ENCODE measurements at regions not wholly inside any gene's neighbourhood (a gene's known extent, or its start where the extent isn't known, plus 50 kb on each side); places are given as distances from the start of the nearest gene placed in this dataset.
A peak's percentile ranks its signal among the peaks of the same experiment; 100 is the strongest.

DNA sequence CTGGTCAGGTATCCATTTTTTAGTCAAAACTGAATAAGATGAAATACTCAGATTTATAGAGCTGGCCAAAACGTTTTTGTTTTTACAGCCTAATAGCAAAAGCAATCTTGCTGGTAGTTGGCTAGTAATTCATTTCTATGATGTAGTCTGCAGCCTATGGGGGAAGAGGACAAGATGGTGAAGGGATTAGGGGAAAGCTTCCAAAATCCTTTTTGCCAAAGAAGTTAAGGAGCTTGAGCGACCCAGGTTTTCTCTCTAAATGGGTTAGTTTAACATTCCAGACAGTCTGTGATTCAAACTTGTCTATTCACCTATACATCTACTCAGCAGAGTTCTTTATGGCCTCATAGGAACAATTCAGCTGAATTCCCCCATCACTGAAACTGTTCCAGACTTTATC, 89.8 kb upstream of the SPRY1 start:
- Mint-ChIP-seq H3K9me3 (peaks cover 3% of the 10 kb centered on the region), H3K27me3 (ENCODE audit: low read depth) (no peaks in the 10 kb centered on the region), H3K4me1 (peaks cover 66% of the 10 kb centered on the region), H3K36me3 (ENCODE audit: low read depth) (peaks cover 5% of the 10 kb centered on the region), H3K4me3 (peak overlapping the region; percentile 63), H3K27ac (ENCODE audit: unreplicated experiment) (peak overlapping the region; percentile 82)
- DNase-seq (ENCODE audit: low read depth, low spot score), result no peak
- TF ChIP-seq, protein P1, sequence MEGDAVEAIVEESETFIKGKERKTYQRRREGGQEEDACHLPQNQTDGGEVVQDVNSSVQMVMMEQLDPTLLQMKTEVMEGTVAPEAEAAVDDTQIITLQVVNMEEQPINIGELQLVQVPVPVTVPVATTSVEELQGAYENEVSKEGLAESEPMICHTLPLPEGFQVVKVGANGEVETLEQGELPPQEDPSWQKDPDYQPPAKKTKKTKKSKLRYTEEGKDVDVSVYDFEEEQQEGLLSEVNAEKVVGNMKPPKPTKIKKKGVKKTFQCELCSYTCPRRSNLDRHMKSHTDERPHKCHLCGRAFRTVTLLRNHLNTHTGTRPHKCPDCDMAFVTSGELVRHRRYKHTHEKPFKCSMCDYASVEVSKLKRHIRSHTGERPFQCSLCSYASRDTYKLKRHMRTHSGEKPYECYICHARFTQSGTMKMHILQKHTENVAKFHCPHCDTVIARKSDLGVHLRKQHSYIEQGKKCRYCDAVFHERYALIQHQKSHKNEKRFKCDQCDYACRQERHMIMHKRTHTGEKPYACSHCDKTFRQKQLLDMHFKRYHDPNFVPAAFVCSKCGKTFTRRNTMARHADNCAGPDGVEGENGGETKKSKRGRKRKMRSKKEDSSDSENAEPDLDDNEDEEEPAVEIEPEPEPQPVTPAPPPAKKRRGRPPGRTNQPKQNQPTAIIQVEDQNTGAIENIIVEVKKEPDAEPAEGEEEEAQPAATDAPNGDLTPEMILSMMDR (conservative IDR thresholded peaks at IDR 0.05), result no peak

DNA sequence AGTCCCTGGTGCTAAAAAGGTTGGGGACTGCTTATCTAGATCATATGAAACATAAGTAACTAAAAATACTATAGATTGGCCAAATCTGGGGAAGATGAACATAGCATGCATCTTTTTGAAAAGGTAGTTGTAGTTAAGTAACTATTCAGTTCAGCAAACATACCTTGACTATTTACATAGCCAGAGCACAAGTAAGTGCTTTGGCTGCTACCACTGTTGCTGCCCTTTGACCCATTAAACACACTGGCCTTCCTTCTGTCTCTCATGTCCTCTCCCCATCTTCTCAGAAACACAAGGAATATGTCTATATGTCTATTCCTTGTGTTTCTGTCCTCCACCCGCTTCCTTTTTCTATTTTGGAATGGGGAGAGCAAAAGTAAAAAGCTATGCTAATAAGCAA, 87.9 kb upstream of the SPRY1 start:
- Mint-ChIP-seq H3K27ac (ENCODE audit: unreplicated experiment) (no peak overlapping the region), H3K36me3 (ENCODE audit: low read depth) (peaks cover 5% of the 10 kb centered on the region), H3K4me1 (peaks cover 76% of the 10 kb centered on the region), H3K27me3 (ENCODE audit: low read depth) (no peaks in the 10 kb centered on the region), H3K9me3 (peaks cover 3% of the 10 kb centered on the region), H3K4me3 (peak overlapping the region; percentile 8)
- no peak for DNase-seq (ENCODE audit: low read depth, low spot score)
- TF ChIP-seq, protein P1 (conservative IDR thresholded peaks at IDR 0.05), result no peak

DNA sequence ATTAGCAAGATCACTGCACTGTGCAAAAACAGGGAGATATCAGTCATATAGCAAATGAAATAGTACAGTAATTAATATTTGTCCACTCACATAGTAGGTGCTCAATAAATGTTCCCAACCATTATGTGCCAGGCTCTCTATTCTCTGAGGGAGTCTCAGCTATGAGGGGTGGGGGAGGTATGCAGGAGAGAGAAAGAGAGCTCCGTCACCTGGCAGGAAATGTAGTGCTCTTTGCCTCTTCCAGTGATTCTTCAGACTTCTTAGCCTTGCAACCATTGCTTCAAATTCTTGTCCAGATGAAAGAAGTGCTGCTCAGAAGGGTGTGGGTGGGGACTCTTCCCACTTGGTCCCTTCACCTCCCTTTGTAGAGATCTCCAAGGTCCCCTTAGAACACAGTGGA, 84.5 kb upstream of the SPRY1 start:
- no peak for DNase-seq (ENCODE audit: low read depth, low spot score)
- H3K27ac Mint-ChIP-seq (ENCODE audit: unreplicated experiment), result peak overlapping the region; percentile 89
- H3K27me3 Mint-ChIP-seq (ENCODE audit: low read depth), result no peaks in the 10 kb centered on the region
- H3K4me3 Mint-ChIP-seq, result peak overlapping the region; percentile 61
- peaks cover 5% of the 10 kb centered on the region for H3K36me3 Mint-ChIP-seq (ENCODE audit: low read depth)
- TF ChIP-seq, protein P1 (conservative IDR thresholded peaks at IDR 0.05), result no peak
- H3K9me3 Mint-ChIP-seq, result peaks cover 3% of the 10 kb centered on the region
- H3K4me1 Mint-ChIP-seq, result peaks cover 47% of the 10 kb centered on the region

DNA sequence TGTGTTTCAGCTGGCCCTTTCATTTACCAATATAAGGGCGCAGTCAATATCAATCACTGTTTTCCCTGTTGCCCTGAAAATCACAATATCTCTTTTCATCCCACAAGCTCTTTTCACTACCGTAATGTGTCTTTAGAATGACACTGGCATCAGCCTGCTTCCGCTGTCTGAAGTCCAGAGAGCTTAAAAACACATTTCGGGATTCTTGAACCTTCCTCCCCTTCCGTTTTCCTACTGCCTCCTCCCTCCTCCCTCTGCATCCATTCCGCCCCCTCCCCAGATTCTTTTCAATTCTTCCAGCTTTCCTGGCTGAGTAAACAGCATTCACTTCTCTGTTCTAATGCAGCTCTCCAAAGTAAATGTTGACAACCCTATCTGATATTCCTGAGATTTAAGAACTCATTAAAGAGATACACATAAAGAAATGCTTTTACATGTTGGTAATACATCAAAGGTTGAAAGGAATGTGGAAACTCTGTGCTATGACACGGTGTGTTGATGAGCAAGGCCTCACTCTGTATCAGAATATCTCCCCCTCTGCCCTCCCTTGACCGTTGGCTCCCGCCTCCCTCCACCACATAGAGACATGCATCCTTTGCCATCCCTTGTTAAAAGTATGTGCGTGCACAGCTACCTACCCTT, 83.5 kb upstream of the SPRY1 start:
- H3K27ac Mint-ChIP-seq (ENCODE audit: unreplicated experiment), result peak overlapping the region; percentile 89
- H3K4me1 Mint-ChIP-seq, result peaks cover 51% of the 10 kb centered on the region
- no peaks in the 10 kb centered on the region for H3K27me3 Mint-ChIP-seq (ENCODE audit: low read depth)
- peaks cover 3% of the 10 kb centered on the region for H3K9me3 Mint-ChIP-seq
- H3K4me3 Mint-ChIP-seq, result peak overlapping the region; percentile 61
- peak; percentile 21 for DNase-seq (ENCODE audit: low read depth, low spot score)
- peaks cover 5% of the 10 kb centered on the region for H3K36me3 Mint-ChIP-seq (ENCODE audit: low read depth)
- TF ChIP-seq, protein P1 (conservative IDR thresholded peaks at IDR 0.05), result no peak

DNA sequence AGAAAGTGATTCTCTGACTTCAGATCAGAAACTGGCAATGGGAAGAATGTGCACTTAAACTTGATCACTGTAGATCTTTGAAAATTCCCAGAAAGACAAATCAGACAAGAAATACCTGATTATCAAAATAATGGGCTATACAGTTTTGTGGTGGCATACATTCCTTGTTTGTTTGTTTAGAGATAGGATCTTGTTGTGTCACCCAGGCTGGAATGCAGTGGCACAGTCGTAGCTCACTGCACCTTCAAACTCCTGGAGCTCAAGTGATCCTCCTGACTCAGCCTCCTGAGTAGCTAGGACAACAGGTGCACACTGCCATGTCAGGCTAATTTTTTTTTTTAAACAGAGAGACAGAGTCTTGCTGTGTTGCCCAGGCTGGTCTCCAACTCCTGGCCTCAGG, 81.0 kb upstream of the SPRY1 start:
- Mint-ChIP-seq H3K36me3 (ENCODE audit: low read depth) (peaks cover 13% of the 10 kb centered on the region), H3K27ac (ENCODE audit: unreplicated experiment) (no peak overlapping the region), H3K27me3 (ENCODE audit: low read depth) (no peaks in the 10 kb centered on the region), H3K9me3 (peaks cover 3% of the 10 kb centered on the region), H3K4me1 (peaks cover 56% of the 10 kb centered on the region), H3K4me3 (no peak overlapping the region)
- DNase-seq (ENCODE audit: low read depth, low spot score), result no peak
- TF ChIP-seq, protein P1 (conservative IDR thresholded peaks at IDR 0.05), result no peak
